SK-MEL-5 (cell line): ENCODE measurements at regions not wholly inside any gene's neighbourhood (a gene's known extent, or its start where the extent isn't known, plus 50 kb on each side); places are given as distances from the start of the nearest gene placed in this dataset.
"Not testable (repeated sequence)": the region's sequence is repeated elsewhere in the genome, so short reads cannot be mapped to it uniquely, and the experiment has no call there.

ENCODE experiments used
- DNase-seq: peaks from one replicate; pipeline ENCODE4 v3.0.0-alpha.2; 2016; ENCODE audit warnings: low read depth, low spot score
- in situ Hi-C: cut with HindIII; loops from 2 replicates; pipeline ENCODE4 v1.10.0; 2016; ENCODE audit warnings: low sequenced_read_pairs, high pct_unique_total_duplicates, low pct_unique_long_range_greater_than_20kb

DNA sequence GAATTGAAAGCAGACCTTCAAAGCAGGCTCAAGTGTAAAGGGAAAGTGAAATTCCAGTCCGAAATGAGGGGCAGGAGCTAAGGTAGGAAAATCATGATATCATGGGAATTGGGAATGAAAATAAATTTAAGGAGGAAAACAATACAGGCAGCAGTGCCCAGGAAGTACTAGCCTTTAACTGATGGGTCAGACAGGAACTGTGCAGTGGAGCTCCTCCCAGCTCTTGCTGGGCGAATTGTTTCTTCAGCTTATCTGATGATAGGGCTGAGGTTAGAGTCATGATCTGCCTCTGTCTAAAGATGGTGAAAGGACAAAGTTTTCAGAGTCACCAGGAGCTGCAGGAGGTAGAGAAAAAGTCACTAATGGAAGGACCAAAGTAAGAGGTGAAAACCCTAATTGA, 457.9 kb upstream of the PTCHD4 start:
- no peak for DNase-seq
- in situ Hi-C loops = no loop called here

DNA sequence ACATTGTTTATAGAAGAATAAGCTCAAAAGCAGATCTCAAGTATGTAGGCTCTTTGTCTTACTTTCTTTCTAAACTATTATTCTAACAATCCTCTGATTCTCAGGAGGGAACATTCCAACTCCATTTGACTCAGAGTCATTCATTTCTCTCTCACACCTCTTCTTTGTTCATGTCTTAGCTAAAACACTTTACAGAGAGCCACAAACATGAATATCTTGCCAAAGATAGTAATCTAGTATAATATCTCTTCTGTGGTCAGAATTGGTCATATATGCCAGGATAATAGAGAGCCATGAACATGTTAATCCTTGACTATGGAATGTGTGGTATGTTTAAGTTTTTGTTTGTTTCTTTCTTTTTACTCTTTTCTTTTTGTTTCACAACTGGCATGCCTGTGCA, 456.0 kb upstream of the PTCHD4 start:
- in situ Hi-C loops = no loop called here
- peak; percentile 40 for DNase-seq

DNA sequence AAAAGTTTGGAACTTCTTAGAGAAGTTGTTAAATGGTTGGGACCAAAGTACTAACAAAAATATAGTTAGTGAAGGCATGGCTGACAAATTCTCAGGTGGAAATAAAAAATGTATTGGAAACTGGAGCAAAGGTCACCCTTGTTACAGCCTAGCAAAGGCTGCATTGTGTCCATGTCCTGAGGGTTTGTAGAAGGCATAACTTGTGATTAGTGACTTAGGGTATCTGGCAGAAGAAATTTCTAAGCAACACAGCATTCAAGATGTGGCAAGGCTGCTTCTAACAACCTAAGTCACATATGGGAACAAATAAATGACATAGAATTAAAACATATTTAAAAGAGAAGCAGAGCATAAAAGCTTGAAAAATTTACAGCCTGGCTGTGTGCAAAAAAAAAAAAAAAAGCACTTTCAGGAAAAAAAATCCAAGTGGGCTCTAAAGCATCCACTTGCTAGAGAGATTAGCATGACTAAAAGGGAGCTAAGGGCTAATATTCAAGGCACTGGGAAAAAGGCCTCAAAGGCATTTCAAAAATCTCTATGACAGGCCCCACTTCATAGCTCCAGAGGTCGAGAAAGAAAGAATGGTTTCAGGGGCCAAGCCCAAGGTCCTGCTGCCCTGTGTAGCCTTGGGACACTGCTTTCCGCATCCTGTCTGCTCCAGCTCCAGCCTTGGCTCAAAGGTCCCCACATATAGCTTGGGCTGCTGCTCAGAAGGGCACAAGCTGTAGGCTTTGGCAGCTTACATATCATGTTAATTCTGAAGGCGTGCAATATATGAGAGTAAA, 453.2 kb upstream of the PTCHD4 start:
- in situ Hi-C loops = no loop called here
- DNase-seq = peak; percentile 92

DNA sequence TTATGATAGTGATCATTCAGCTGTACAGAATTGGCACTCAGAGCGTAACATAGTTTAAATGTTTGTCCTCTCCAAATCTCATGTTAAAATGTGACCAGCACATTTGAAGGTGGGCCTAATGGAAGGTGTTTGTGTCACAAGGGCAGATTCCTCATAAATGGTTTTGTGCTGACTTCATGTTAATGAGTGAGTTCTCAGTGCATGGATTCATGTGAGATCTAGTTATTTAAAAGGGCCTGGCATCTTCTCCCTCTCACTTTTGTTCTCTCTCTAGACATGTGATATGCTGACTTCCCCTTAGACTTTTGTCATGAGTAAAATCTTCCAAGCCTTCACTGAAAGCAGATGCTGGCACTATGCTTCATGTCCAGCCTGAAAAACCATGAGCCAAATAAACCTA, 452.4 kb upstream of the PTCHD4 start:
- in situ Hi-C loops = no loop called here
- DNase-seq = peak; percentile 86

DNA sequence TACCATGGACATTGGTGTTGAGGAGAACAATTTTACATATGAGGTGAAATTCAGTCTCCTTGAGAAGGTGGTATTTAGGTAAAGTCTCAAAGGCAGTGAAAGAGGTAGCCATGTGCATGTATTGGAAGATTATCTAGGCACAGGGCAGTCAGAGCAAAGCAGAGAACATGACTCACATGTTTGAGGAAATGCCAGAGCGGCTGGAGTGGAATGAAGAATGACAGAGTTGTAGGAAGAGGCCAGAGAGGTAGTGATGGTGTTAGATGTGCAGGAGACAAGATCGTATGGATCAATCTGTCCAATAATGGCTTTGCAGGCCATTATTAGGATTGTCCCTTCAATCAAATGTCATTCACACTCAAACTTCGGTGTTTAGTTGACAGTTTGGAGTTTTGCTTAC, 449.4 kb upstream of the PTCHD4 start:
- peak; percentile 15 for DNase-seq
- in situ Hi-C loops = no loop called here

DNA sequence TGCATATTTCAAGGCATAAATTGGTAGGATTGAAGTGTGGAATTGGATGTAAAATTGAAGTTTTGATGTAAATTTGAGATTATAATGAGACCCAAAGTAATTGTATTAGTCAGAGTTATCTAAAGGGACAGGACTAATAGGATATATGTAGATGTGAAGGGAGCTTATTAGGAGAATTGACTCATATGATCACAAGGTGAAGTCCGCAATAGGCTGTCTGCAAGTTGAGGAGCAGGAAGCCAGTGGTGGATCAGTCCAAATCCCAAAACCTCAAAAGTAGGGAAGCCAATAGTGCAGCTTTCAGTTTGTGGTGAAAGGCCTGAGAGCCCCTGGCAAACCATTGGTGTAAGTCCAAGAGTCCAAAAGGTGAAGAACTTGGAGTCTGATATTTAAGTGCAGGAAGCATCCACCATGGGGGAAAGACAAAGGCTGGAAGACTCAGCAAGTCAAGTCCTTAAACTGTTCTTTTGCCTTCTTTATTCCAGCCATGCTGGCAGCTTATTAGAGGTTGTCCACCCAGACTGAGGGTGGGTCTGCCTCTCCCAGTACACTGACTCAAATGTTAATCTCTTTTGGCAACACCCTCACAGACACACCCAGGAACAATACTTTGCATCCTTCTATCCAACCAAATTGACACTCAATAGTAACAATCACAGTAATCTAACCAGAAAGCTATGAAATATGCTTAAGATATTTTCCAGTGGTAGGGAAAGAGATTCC, 442.6 kb upstream of the PTCHD4 start:
- in situ Hi-C loops = no loop called here
- DNase-seq = no peak

DNA sequence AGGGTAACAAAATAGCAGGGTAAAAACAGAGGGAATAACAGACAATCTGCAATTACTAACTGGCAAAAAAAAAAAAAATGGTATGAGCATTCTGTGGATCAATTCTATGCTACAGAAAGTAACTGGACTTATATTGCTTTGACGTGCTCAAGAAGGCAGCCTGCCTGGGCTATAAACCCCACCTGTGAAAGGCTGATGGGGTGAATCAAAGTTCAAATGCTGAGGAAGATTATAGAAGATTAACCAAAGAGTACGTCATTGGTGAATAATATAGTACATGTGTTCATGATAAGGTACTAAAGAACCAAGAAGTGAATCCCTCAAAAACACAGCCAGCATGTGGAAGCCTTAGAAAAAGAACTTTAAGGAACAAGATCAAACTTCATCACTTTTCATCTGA, 441.9 kb upstream of the PTCHD4 start:
- in situ Hi-C loops = no loop called here

DNA sequence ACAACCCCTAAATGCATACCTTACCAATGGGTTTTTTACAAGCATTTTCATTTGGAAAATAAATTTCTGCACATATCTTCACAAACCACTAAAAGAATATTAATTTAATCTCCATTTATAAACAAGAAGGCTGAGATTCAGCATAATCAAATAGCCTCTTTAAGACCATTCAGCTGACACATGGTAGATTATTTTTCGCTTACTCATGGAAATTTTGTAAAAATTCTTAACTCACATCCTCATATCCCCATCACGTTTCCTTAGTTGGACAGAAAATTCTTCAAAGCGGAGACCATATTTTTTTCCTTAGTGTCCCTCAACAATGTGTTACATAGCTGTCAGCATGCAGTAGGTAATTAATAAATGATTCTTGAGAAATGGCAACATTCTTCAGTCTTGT, 439.6 kb upstream of the PTCHD4 start:
- in situ Hi-C loops = no loop called here
- DNase-seq = no peak

More for the DNA sequence above, 441.9 kb upstream of the PTCHD4 start:
- no peak for DNase-seq

DNA sequence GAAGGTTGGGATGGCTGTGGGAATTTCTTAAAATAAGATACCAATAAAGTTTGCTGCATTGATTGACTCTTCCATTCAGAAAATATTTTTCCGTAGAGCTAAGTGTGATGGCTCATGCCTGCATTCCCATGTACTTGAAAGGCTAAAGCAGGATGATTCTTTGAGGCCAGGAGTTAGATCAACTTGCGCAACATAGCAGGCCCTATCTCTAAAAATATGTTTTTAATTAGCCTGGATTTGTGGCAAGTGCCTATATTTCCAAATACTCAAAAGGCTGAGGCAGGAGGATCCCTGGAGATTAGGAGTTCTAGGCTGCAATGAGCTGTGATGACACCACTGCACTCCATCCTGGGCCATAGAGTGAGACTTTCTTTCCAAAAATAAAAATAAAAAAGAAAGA, 431.2 kb upstream of the PTCHD4 start:
- in situ Hi-C loops = no loop called here
- no peak for DNase-seq

DNA sequence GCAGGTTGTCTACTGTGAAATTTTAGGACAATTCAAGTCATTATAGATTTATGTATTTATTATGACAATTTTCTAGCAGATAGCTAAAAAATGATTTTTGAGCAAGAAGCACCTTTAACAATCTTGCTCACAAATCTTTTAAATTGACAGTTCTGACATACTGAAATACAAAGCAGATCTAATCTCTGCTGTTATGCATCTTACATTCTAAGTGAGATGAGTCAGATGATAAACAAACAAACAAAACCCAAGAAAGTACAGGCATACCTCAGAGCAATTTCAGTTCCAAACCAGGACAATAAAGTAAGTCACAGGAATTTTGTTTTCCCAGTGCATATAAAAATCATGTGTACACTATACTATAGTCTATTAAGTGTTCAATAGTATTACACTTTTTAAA, 430.7 kb upstream of the PTCHD4 start:
- in situ Hi-C loops = no loop called here
- DNase-seq = no peak

DNA sequence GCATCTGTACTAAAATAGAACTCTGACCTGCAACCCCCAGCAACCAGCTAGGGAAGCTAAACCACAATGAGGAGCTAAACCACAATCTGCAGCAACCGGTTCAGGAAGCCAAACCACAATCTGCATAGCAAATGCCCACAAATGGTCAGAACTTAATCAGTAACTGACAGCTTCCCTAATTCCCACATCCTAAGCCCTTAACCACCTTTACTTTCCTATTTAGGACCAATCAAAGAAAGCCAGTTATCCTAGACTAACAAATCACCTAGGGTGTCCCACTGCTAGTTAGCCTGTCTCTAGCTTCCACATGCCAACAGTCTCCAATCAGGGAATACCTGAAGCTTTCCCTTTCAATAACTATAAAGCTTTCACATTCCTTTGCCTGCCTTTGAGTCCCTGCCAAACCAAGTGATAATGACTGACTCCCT, 424.6 kb upstream of the PTCHD4 start:
- in situ Hi-C loops = no loop called here
- no peak for DNase-seq

DNA sequence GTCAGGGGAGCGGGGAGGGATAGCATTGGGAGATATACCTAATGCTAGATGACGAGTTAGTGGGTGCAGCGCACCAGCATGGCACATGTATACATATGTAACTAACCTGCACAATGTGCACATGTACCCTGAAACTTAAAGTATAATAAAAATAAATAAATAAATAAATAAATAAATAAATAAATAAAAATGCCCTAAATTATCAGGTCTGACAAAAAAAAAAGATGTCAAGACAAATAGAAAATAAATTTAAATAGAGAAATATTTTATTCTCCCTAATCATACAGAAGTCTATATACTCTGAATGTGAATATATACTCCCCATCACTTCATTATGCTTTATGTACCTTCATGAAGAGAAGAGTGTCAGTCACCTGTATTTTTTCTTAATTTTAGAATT, 420.0 kb upstream of the PTCHD4 start:
- in situ Hi-C loops, DNase-seq: not testable (repeated sequence)

DNA sequence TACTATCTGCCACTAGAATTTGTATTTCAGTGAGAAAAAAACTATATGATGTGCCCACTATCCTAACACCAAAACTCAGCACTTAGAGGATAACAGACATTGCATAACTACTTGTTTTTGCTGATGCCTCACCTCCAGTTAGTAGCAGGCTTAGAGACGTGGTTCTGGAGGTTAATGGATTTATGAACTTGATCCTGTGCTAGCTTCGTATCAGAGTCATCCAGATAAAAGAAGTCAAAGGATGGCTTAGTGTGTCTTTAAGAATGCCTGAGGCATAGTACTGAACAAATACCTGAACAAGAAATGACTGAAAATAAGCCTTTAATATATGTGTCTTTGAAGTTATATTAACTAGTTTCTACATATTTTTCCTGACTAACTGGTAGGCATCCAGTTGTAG, 414.9 kb upstream of the PTCHD4 start:
- in situ Hi-C loops = no loop called here
- no peak for DNase-seq

DNA sequence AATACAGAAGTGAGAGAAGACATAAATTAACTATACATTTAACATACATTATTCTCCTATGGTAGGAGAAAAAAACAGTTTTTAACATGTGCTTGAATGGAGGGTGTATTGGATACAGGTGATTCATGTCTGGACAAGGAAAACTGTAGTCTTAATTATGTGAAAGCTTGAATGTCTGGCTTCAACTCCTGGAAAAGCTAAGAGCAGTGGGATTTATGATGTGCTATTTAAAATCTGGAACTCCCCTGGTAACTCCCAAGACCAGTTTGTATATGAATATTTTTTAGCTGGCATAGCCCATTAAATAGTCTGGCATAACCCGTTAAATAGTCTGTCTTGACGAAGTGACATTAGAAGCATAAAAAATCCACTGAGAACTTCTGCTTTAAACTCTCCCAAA, 410.0 kb upstream of the PTCHD4 start:
- in situ Hi-C loops = no loop called here

DNA sequence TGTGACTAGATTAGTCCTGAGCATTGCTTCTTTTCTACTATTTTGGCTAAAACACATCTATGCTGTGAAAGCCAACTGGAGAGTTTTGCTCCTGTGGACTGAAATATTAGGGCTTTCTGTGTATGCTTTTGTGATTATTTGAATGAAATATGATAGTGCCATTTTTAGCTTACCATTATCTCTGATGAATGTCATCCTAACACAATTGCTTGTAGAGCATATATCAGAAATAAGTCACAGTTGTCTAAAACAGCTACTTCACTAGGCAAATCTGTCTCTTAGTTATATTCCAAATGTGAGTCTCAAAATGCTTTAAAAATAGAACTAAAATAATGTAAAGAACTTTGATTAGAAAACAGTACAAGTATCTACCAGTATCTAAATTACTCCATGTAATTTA, 401.4 kb upstream of the PTCHD4 start:
- in situ Hi-C loops = no loop called here
- no peak for DNase-seq

More for the DNA sequence above, 410.0 kb upstream of the PTCHD4 start:
- DNase-seq = no peak

DNA sequence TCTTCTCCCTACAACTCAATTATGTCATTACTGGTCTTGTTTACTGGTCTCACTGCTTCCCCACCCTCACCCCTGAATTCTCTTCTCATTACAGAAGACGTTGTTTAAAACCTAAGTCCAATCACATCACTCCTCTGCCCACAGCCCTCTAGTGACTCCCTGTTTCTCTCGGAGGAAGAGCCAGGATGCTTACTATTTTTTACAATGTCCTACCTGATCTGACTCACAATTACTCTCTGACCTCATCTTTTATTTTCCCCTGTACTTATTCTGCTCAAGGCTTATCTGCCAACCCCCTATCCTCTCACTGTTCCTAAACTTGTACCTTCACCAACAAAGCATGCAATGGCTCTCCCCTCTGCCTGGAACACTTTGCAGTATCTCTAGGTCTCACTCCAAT, 400.4 kb upstream of the PTCHD4 start:
- DNase-seq = no peak
- in situ Hi-C loops = no loop called here

DNA sequence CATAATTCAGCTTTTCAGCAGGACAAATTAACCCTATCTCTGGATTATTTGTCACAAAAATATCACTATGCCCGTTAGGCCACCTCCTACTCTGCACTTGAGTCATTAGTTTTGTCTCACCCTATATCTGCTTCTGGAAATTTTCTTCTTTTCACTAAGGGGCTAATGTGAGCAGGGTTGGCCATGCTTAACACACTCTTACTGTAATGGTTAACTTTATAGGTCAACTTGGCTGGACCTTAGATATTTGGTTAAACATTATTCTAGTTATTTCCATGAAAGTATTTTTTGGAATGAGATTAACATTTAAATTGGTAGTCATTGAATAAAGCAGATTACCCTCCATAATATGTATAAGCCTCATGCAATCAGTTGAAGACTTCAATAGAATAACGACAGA, 394.6 kb upstream of the PTCHD4 start:
- no peak for DNase-seq
- in situ Hi-C loops = no loop called here

DNA sequence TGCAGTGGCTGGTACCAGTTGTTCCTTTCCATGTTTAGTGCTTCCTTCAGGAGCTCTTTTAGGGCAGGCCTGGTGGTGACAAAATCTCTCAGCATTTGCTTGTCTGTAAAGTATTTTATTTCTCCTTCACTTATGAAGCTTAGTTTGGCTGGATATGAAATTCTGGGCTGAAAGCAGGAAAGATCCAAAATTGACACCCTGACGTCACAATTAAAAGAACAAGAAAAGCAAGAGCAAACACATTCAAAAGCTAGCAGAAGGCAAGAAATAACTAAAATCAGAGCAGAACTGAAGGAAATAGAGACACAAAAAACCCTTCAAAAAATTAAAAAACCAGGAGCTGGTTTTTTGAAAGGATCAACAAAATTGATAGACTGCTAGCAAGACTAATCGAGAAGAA, 382.4 kb upstream of the PTCHD4 start:
- DNase-seq, in situ Hi-C loops: not testable (repeated sequence)

DNA sequence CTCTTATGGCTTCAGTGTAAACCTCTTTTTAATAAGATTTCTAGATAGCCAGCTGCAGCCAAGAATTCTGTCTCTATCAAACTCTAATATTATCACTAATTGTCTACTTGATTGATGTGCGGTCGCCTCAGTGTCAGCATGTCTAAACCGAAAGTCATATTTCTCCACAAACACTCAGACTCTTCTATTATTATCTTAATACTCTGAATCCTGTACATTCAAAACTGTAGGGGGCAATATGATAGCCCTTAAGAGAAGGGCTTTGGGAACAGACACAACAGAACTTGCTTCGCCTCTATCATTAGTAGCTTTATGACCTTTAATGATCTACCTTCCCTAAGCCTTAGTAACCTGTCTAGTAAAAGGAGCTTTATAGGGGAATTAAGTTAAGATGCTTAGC, 379.7 kb upstream of the PTCHD4 start:
- DNase-seq = peak; percentile 52
- in situ Hi-C loops = no loop called here
